HG02571 (cell line): ENCODE measurements at regions not wholly inside any gene's neighbourhood (a gene's known extent, or its start where the extent isn't known, plus 50 kb on each side); places are given as distances from the start of the nearest gene placed in this dataset.

Source experiments
- ATAC-seq: cut with Tn5 transposase; IDR thresholded peaks from one replicate; pipeline ENCODE4 v1.9.1; 2021; ENCODE audit warnings: mild to moderate bottlenecking, moderate library complexity; ENCODE audit not compliant: unreplicated experiment

DNA sequence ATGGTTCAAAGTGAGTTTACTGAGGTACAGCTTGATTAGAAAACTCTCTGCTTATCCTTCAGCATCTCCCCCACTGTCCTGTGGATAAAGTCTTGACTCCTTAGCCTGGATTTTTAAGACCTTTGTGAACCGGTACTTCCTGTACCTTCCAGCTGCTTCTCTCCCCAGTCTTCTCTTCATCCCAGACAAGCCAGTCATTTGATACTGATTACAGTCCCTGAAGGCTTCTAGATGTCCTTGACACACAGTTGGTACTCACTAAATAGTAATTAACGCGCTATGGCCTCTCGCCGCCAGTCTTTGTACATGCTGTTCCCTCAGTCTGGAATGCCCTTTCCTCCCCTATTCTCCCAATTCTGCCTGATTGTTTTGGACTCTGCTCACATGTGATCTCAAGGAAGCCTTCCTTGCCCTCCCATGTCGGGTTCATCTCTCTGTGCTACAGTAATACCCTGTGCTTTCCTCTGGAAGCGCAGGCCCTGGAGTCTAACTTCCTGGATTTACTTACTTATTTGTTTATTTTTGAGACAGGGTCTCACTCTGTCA lies 50.6 kb upstream of the PTGR2 start:
- no peak for ATAC-seq

DNA sequence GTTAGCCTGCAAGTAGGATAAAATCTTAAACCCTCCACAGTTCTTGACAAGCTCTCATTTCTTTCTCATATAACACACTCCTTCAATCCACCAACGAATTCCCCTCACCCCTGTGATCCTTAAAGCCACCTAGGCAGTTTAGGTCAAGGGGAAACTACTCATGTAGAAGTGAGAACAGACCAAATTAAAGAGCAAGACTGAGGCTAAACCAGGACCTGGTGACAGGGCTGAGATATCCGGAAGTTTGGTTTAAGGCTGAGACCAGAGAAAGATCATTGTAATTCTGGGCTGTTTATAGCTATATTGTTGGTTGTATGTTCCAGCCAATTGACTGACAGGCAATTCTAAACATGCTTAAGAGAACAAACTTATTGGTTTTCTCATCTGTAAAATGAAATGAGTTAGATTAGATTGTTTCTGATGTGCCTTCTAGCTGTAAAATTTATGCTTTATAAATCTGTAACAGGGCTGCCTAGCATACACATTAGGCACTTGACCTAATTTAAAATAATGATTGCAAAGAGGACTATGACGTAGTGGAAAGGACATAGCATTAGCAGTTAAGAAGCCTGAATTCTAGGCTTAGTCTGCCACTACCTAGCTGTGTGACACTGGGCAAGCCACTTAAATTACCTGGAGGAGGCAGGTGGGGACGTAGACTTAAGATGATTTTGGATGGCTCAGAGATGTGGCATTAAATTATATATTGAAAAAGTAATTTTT lies 53.9 kb upstream of the PTGR2 start:
- no peak for ATAC-seq

DNA sequence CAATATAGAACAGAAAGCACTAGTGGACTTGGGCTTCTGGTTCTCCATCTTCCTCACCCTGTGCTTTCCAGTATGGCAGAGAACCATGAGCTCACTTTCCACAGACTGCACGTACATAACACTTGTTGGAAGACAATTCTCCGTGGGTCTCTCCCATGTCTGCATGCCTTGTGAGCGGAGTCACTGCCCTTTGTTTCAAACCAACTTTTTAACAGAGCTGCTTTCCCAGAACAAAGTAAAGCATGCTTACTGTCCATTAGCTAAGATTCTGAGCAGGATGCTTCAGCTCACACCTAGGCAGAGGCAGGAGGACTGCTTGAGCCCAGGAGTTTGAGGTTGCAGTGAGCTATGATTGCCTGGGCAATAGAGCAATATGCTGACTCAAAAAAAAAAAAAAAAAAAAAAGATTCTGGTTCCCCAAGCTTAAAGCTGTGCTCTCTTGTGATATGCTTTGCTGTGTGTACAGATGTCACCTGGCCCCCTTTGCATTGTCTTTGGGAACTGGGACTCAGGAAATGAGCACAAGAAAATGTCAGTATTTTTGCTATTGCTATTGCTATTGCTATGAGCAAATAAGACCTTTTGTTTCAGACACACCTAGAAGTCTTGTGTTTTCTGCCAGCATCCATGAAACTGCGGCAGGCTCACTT lies 54.6 kb upstream of the PTGR2 start:
- no peak for ATAC-seq

DNA sequence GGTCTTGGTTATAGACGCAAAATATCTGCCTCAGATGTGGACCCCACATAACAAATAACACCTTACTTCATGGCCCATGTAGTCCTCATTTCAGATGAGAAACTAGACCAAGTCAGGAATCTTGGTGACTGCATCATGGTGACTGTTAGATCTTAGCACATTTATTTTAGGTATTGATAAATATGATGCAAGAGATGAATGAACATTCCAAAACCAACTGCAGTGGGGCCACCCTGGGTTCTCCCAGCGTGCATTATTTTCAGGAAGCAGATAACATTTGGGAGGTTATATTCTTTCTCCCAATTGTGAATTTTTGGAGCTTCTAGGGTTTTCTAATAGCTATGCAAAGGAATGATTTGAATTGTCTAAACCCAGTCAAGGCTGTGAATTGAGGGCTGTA lies 55.2 kb upstream of the PTGR2 start:
- ATAC-seq: no peak

DNA sequence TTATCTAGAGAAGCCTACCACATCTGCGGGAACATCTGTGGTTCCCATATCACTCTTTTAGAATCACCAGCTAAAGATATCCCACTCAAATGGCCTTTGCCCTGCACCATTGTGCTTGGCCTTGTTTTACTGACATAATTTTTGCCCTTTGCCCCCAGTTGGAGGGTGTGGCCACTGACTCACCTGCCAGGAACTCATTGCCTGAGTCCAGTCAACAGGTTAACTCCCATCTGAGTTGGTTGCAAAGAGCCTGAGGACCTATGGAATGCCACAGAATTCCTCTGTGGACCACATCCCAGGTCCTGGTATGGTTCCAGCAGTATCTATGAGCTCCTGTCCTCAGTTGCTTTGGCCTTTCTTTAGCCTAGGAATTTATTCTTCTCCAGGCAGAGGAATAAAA lies 55.7 kb upstream of the PTGR2 start:
- ATAC-seq: no peak

DNA sequence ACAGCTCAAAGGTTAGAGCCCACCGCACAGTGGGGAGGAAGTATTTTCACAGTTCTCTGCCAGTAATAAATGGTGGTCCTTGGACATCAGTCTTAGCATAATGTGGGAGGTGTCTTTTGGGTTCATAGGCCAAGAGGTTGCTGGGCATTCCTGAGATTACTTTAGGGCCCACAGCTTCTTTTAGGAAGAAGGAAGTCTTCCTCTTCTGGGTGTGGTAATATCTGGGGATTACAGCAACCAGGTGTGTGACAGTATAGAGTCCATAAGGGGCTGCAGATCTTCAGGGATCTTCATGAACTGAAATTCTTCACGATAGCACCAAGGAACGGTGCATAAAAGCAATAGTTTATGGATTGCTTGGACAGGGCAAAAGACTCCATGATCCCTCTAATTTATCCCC lies 56.2 kb upstream of the PTGR2 start:
- no peak for ATAC-seq

DNA sequence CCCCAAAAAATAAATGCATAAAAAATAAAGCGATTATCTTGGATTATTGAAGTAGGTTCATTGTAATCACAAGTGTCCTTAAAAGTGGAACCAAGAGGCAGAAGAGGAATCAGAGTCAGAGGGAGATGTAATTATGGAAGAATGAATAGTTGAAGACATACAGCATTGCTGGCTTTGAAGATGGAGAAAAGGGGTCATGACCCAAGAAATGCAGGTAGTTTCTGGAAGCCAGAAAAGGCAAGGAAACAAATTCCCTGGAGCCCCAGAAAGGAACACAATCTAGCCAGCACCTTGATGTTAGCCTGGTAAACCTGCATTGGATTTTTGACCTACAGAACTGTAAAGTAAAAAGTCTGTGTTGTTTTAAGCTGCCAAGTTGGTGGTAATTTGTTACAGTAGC lies 57.5 kb upstream of the PTGR2 start:
- ATAC-seq: no peak

DNA sequence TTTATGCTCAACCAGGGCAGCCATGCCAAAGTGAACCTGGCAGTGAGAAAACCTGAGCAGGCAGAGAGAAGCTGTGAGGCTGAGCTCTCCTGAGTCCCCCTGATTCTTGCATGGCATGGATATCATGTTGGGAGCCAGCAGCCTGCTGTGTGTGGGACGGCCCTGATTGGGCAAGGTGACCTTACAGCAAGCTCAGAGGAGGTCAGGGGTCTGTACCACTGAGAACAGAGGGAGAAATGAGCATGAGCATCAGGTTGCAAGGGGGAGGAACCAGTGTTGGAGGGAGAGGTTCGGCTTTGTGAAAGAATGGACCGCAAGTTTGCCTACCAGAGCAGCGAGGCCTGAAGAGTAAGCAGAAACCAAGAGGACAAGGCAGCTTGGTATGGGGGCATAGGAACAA lies 59.1 kb upstream of the PTGR2 start:
- no peak for ATAC-seq

DNA sequence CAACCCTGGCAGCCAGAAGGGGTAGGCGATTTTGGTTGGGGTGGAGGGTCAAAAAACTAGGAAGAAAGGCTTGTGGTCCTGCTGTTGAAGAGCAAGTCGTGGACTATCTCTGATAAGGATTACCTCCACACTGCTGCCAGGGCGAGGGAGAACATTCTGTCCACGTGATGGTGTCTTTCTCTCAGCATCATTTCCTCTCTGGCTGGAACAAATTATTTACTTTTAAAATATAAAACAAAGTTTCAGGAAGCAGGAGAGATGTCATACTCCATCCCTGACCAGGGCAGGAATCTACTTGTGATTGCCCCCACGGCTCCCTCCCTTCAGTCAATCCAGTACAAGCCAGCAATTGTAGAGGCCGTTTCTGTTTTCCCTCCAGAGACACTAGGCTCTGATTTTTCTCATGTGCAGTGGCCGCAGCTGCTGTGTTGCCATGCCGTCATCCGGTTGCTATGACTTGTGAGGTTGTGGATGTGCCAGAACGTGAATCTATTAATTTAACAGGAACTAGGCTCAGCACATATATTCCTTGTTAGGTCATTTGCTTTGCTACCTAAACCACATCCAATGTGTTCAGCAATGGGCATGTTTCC lies 61.5 kb upstream of the PTGR2 start:
- no peak for ATAC-seq

DNA sequence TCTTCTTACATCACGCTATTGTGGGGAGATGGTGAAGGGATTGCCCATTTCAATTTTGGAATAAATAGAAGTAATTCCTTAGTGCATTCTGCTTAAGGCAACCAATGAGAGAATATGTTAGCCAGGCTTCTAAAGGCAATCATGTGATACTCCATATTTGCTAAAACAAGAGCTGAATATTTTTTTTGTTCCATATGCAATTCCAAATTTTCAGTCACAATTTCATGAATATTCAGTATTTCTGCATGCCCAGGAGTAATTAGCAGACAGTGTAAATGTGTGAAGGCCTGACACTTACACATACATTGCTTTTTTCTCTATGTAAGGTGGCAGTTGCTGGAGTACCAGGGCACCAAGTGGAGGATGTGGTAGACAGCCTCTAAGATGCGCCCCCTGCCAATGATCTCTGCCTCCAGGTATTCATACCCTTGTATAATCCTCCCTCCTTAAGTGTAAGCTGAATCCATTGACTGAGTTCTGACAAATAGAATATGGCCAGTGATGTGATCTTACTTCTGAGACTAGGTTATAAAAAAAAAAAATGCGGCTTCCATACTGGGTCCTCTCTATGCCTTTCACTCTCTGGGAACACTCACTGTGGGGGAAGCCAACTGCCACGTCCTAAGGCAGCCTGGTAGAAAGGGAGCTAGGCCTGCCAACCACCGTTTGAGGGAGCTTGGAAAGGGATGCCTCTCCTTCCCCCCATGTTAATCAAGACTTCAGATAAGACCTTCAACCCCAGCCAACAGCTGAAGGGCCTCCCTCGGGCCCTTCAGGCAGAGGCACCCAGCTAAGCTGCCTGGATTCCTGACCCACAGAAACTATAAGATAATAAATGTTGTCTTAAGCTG lies 62.7 kb upstream of the PTGR2 start:
- ATAC-seq: no peak

DNA sequence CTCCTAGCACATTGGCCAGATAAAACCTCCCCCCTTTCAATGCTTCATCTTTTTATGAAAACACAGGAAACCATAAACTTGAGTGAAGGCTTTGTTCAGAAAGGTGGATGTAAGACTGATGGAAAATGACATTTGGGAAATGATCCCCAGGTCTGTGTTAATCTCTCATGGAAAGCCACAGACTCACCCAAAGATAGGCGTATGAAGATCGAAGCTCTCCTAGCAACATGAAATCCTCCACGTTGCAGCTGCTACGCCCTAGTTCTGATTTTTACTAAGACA lies 63.4 kb upstream of the PTGR2 start:
- ATAC-seq: no peak

DNA sequence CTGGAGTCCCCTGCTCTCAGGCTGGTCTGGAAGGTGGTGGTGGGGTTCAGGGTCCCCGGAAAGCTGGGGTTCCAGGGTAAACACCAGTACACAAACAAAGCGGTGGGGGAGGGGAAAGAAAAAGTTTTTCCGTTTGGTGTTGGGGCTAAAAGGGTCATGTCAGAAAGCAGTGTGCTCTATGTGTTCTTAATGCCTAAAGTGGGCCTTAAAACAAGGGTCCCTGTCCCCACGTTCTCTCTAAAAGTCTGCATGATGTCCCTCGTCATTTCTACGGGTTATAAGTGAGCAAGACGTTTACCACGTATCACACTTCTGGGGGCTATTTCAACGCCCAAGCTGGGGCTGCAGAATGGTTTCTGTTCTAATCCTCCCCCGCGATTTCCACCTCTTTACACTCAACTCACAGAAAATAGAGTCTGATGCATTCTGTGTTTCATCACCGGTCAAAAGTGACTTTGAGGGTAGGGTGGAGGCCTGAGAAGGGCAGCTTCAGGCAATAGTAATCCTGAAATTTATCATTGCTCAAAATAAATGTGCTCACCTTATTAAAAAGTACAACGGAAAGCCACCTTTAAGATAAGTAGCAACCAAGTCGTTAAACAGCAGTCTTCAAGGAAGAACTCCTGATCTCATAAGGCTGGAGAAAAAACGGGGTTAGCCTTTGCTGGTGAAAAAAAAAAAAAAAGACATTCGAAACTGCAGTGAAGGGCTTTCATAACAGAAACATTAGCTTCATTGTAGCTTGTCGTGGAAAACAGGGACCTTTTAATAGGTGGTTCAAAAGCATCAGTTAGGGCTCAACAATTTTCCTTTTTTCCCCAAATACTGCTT lies 63.9 kb upstream of the PTGR2 start:
- no peak for ATAC-seq

DNA sequence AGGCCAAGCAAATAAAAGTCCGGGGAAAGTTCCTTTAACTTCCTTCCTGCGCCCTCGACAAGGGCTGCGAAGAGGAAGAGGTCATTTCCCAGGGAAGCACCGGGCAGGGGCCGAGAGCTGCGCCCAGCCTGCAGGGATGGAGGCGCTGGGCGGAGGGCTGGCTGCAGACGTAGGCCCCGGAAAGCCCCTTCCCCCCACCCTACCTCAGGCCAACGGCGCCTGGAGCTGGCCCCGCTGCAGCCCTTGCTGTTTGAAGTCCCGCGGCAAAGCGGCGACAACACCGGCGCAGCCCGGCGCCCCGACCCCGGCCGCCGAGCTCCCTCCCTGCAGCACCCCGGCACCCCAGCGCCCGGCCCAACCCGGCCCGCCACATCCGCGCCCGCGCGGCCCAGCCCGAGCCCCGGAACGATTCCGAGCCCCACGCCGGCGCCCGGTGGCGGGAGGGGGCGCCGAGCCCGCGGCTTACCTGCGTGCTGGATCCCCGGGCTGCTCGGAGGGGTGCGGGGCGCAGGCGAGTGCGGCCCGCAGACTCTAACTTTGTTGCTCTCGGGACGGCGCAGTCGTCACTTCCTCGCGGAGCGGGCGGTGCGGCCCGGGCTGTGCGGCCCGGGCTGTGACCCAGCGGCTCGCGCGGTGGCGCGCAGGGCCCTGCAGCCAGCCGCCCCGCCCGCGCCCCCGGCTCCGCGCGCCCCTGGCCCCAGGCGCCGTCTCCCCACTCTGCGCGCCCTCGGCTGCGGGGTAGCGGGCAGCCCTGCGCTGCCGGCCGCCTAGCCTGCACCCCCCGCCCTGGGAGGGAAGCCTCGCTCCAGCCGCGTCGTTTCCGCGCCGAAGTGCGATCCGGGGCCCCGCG lies 64.8 kb upstream of the PTGR2 start:
- ATAC-seq: peak; percentile 52

DNA sequence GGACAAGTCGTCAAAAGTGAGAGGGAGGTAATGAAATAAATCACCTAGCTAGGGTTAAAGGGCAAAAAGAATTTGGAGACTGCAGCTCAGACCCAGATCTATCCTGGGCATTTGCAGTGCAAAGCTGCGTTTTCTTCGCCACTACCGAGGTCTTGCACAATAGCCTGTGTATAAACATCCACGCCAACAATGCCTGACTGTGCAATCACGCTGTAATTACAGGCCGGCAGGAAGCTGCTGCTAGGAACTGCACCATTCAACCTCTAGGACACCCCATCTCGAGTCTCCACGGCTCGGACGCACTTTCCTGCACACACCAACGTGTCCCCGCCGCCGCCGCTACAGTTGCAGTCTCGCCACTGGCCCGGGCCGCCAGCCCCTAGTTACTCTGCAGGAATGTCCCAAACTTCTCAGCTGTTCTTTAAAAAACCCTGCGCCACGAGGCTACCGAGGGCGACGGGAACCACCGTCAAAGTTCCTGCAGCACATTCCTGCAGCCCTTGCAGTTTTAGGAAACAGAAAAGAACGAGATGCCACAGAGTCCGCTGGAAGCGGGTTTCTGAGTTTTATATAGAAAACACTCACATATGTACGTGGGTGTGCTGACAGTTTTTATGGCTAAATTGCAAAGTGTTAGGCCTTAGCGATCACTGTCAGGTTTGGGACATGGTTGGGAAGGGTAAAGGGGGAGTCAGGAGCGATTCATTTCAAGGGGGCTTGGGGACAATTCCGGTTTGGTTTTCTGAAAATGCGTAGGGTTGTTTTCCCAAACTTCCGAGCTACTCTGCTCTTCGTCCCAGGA lies 65.6 kb upstream of the PTGR2 start:
- ATAC-seq: no peak

DNA sequence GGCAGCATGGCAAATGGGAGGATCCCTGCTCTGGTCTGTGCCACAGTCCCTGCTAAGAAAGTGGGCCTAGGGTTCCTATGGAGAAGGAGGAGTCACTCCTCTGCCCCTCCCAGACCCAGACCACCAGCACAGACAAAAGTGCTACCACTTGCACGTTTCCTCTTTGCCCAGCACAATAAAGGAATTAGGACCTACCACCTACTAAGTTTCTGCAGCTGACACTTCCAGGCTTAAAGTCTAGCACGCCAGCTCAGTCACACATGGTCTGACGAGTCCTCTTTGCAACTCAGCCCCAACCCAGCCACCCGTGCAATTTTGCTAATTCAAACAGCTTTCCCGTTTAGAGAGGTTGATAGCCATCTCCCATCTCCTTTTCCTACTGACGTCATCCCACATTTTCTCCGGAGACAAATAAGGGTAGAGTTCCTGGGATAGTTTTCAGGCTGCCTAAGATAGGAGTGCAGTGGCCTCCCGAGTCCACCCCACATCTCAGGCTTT lies 66.2 kb upstream of the PTGR2 start:
- no peak for ATAC-seq

DNA sequence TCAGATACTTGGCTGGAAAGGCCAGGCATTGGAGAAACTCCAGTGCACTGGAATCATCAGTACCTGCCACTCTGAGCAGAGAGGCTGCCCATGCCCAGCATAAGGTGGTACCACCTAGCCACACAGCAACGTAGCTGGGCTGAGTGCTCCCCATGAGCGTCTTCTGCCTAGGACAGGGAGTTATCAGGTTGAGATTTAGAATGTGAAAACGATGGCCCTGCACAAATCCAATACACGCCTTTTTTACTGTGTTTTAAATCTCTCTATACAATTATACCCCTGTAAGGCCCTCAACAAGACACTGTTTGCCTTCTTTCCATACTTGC lies 66.7 kb upstream of the PTGR2 start:
- ATAC-seq: no peak

DNA sequence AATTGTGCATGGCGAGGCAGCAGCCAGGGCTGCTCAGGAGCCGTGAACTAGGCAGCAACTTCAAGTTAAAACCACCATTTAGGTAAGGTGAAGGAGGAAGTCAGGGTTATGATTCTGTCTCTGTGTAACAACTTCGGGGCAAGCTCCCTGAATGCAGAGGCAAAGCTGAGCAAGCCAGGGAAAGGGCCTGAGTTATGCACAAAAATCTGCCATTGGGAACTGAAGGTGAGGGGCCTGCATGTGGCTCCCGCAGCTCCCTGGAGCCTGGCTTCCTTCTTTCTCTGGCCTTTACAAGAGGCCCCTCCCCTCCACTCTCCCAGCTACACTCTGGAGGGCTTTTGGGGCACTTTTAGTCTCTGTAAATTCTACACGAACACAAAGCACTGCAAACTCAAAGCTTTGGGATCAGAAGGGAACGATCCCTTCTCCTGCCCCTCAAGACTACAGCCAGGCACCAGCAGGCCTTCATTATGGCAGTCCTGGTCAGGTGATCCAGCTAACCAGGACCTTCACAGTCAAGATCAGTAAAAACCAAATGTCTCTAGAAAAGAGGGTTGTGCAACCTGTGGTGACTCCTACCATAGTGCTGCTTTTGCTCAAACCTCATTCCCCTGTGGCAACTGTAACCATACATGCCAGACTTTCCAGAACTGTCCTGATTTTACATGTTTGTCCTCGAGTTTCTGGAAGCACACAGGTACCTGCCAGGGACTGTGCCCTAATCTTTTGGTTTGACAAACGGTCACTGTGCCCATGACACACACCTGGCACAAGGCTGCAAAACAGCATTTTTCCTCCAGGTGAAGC lies 67.2 kb upstream of the PTGR2 start:
- no peak for ATAC-seq

DNA sequence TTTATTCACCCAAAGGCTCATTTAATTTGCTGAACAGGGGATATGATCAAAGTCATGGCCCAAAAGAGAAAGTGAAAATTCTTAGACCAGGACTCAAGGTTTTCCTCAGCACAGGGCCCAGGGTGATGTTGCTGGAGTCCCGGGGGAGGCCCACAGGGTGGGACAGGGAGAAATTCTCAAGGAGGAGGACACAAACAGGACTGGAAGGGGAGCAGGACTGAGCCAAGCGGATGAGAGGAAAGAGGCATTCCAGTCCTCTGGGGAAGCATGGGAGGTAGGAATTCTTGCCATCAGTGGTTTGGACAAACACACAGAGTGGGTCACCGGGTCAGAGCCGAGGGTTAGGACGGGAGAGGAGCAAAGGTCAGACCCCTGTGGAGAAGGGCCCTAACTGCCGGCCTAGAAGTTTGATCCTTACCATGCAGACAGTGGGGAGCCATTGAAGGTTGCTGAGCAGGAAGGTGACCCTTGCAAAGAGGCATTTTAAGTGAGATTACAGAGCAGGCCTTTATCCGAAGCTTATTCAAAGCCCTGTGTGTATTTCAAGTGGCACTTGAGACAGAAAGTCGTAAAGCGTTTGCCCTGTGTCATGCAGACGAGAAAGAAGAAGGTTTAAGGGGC lies 68.4 kb upstream of the PTGR2 start:
- ATAC-seq: no peak
